Spleen (tissue), 3 donors: ENCODE measurements at regions not wholly inside any gene's neighbourhood (a gene's known extent, or its start where the extent isn't known, plus 50 kb on each side); places are given as distances from the start of the nearest gene placed in this dataset.

Experiments
- POLR2A ChIP-seq, 3 donors: fragments of 450-650 bp; IDR thresholded peaks; one replicate each; pipeline ENCODE4 v1.5.1; 2017; ENCODE audit warnings: antibody characterized with exemption in 3 of 3, mild to moderate bottlenecking in 1 of 3
- POLR2AphosphoS5 ChIP-seq, 3 donors: sonication (generic); formaldehyde crosslinking; IDR thresholded peaks; one replicate each; pipeline ENCODE4 v1.5.1; 2017; ENCODE audit warnings: antibody characterized with exemption in 3 of 3

DNA sequence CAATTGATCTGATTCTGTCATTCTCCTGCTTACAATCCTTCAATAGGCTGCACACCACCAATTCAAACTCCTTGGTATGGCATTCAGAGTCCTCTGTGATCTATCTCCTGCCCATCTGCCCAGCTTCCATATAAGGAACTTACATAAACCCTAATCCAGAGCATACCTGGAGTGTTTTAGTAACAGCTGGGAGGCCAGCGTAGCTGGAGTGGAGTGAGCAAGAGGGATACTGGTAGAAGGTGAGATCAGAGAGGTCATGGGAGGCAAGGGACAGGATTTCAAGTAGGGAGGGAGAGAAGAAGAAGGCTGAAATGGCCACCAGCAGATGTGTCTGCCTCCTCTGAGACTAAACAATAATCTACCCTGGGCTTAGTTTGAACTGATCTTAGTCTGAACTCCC, 288.5 kb downstream of the MEF2C start:
- TF ChIP-seq POLR2A (IDR thresholded peaks at IDR 0.05) (no peak), POLR2AphosphoS5 (IDR thresholded peaks at IDR 0.05) (no peak)
